ENCODE measurements at regions not wholly inside any gene's neighbourhood (a gene's known extent, or its start where the extent isn't known, plus 50 kb on each side); places are given as distances from the start of the nearest gene placed in this dataset.

DNA sequence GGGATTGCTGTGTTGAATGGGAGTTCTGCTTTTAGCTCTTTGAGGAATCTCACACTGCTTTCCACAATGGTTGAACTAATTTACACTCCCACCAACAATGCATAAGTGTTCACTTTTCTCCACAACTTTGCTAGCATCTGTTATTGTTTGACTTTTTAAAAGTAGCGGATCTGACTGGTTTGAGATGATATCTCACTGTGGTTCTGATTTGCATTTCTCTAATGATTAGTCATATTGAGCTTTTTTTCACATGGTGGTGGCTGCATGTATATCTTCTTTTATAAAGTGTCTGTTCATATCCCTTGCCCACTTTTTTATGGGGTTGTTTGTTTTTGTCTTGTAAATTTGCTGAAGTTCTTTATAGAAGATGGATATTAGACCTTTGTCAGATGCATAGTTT lies 588.3 kb upstream of the ADGRB3 start:
- H3K4me3 ChIP-seq (ENCODE audit: low read depth, low read length), result no peak overlapping the region
- no peak overlapping the region for H3K9ac ChIP-seq (ENCODE audit: low read depth, low read length)
- H3K27me3 ChIP-seq (ENCODE audit: control insufficient read depth, insufficient read depth, low read length), result no peaks in the 10 kb centered on the region
- peaks cover 3% of the 10 kb centered on the region; the same call in 1 of the 2 replicates for H3K9me3 ChIP-seq (ENCODE audit: control insufficient read depth, insufficient read depth, low read length)
- H3K4me1 ChIP-seq (ENCODE audit: control insufficient read depth, insufficient read depth, low read length), result peaks cover 12% of the 10 kb centered on the region
- no peaks in the 10 kb centered on the region for H3K36me3 ChIP-seq (ENCODE audit: control insufficient read depth, insufficient read depth, low read length)
- no peak overlapping the region for H3K27ac ChIP-seq (ENCODE audit: low read depth, low read length)

DNA sequence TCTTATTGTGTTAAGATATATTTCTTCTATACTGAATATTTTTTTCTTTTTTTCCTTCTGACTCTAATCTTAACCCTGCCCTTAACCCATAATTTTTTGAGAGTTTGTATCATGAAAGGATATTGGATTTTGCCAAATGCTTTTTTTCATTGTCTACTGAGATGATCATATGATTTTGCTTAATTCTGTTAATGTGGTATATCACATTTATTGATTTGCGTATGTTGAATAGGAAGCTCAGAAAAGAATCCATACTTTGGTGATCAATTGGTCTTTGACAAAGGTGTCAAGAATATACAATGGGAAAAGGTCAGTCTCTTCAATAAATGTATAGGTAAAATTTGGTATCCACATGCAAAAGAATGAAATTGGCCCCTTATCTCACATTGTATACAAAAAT lies 588.8 kb upstream of the ADGRB3 start:
- H3K4me3 ChIP-seq (ENCODE audit: low read depth, low read length), result no peak overlapping the region
- H3K27ac ChIP-seq (ENCODE audit: low read depth, low read length), result no peak overlapping the region
- H3K27me3 ChIP-seq (ENCODE audit: control insufficient read depth, insufficient read depth, low read length), result no peaks in the 10 kb centered on the region
- no peak overlapping the region for H3K9ac ChIP-seq (ENCODE audit: low read depth, low read length)
- H3K9me3 ChIP-seq (ENCODE audit: control insufficient read depth, insufficient read depth, low read length), result peaks cover 3% of the 10 kb centered on the region; the same call in 1 of the 2 replicates
- no peaks in the 10 kb centered on the region for H3K36me3 ChIP-seq (ENCODE audit: control insufficient read depth, insufficient read depth, low read length)
- H3K4me1 ChIP-seq (ENCODE audit: control insufficient read depth, insufficient read depth, low read length), result peaks cover 17% of the 10 kb centered on the region

DNA sequence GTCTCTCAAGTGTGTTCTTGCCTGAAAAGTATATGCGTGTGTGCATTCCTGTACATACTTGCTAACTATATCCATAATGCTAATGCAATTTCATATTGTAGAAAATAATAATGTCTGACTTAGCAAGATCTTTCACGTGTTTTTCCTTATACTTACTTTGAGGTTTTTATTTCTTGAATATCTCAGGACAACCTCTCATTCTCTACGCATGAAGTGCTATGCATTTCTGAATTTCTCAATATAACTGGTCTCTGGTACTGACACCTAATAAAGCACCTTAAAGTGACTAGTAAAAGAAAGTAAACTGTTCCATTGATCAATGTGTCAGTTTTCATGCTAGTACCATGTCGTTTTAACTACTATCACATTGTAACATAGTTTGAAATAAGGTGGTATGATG lies 589.9 kb upstream of the ADGRB3 start:
- H3K4me1 ChIP-seq (ENCODE audit: control insufficient read depth, insufficient read depth, low read length), result peaks cover 28% of the 10 kb centered on the region
- no peaks in the 10 kb centered on the region for H3K36me3 ChIP-seq (ENCODE audit: control insufficient read depth, insufficient read depth, low read length)
- no peak overlapping the region for H3K27ac ChIP-seq (ENCODE audit: low read depth, low read length)
- peaks cover 3% of the 10 kb centered on the region; the same call in 1 of the 2 replicates for H3K9me3 ChIP-seq (ENCODE audit: control insufficient read depth, insufficient read depth, low read length)
- H3K27me3 ChIP-seq (ENCODE audit: control insufficient read depth, insufficient read depth, low read length), result no peaks in the 10 kb centered on the region
- H3K4me3 ChIP-seq (ENCODE audit: low read depth, low read length), result no peak overlapping the region
- H3K9ac ChIP-seq (ENCODE audit: low read depth, low read length), result no peak overlapping the region

DNA sequence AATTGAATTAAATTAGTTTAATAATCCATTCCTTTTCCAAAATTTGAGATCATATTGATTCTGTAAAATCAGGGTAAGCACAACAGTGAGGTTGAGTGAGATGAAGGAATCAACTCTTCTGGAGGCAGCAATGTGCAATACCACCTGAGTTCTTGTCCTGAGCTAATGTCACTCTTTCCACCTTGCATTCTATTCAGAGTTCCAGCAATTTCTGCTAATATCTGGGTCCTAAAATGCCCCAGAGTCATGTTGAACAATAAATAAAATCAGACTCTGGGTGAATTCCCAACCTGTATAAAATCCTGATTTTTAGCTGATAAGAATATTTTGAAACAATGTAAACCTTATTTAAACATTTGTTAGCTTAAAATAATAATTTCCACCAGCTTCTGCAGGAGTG lies 590.8 kb upstream of the ADGRB3 start:
- Histone ChIP-seq H3K36me3 (ENCODE audit: control insufficient read depth, insufficient read depth, low read length) (no peaks in the 10 kb centered on the region), H3K27me3 (ENCODE audit: control insufficient read depth, insufficient read depth, low read length) (no peaks in the 10 kb centered on the region), H3K4me1 (ENCODE audit: control insufficient read depth, insufficient read depth, low read length) (peaks cover 37% of the 10 kb centered on the region), H3K4me3 (ENCODE audit: low read depth, low read length) (no peak overlapping the region), H3K9me3 (ENCODE audit: control insufficient read depth, insufficient read depth, low read length) (peaks cover 3% of the 10 kb centered on the region; the same call in 1 of the 2 replicates), H3K27ac (ENCODE audit: low read depth, low read length) (no peak overlapping the region), H3K9ac (ENCODE audit: low read depth, low read length) (no peak overlapping the region)

DNA sequence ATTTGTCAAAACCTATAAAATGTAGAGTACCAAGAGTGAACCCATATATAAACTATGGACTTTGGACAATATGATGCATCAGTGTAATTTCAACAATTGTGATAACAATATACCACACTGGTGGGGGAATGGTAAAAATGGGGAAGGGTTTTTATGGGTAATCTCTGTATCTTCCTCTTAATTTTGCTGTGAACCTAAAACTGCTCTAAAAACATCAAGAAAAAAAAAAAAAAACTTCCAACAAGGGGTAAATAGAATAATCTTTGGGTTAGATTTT lies 592.0 kb upstream of the ADGRB3 start:
- Histone ChIP-seq H3K4me1 (ENCODE audit: control insufficient read depth, insufficient read depth, low read length) (peaks cover 46% of the 10 kb centered on the region), H3K9ac (ENCODE audit: low read depth, low read length) (no peak overlapping the region), H3K27ac (ENCODE audit: low read depth, low read length) (no peak overlapping the region), H3K9me3 (ENCODE audit: control insufficient read depth, insufficient read depth, low read length) (peaks cover 5% of the 10 kb centered on the region; the same call in 1 of the 2 replicates), H3K36me3 (ENCODE audit: control insufficient read depth, insufficient read depth, low read length) (no peaks in the 10 kb centered on the region), H3K4me3 (ENCODE audit: low read depth, low read length) (no peak overlapping the region), H3K27me3 (ENCODE audit: control insufficient read depth, insufficient read depth, low read length) (no peaks in the 10 kb centered on the region)

DNA sequence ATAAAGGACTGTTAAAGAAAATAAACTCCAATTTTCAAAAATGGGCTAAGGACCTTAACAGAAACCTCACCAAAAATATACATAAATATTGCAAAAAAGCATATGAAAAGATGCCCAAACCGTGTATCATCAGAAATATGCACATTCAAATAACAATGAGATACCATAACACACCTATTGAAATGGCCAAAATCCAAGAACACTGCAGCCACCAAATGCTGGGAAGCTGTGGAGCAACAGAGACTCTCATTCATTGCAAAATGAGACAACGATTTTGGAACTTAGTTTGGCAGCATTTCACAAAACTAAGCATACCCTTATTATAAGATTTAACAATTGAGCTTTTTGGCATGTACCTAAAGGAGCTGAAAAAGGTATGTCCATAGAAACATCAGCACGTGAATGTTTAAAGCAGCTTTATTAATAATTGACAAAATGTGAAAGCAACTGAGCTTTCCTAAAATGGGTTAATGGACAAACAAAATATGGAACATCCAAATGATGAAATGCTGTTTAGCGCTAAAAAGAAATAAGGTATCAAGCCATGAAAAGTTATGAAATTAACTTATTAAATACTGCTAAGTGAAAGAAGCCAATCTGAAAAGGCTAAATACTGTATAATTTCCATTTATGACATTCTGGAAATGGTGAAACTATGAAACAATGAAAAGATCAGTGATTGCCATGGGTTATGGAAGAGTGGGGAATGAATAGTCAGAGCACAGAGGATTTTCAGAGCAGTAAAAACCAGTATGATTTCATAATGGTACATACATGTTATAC lies 592.6 kb upstream of the ADGRB3 start:
- Histone ChIP-seq H3K27me3 (ENCODE audit: control insufficient read depth, insufficient read depth, low read length) (no peaks in the 10 kb centered on the region), H3K36me3 (ENCODE audit: control insufficient read depth, insufficient read depth, low read length) (no peaks in the 10 kb centered on the region), H3K9ac (ENCODE audit: low read depth, low read length) (no peak overlapping the region), H3K27ac (ENCODE audit: low read depth, low read length) (no peak overlapping the region), H3K4me3 (ENCODE audit: low read depth, low read length) (no peak overlapping the region), H3K9me3 (ENCODE audit: control insufficient read depth, insufficient read depth, low read length) (peaks cover 7% of the 10 kb centered on the region; the same call in 1 of the 2 replicates), H3K4me1 (ENCODE audit: control insufficient read depth, insufficient read depth, low read length) (peaks cover 46% of the 10 kb centered on the region)

DNA sequence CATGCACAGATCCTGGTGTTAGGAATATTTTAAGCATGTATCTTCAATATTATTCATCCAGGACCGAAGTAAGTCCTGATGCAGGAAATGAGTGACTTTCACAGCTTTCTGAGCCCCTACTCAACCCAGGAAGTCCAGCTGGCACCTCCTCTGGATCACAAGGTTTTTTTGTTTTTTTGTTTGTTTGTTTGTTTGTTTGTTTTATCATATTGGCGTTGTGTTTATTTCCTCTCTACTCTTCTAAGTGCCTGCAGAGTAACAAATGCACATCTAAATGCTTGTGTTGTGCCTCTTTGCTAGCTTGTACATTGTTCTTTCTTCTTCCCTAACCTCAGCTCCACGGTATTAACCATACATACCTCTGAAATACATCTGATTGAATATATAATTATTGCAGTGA lies 594.3 kb upstream of the ADGRB3 start:
- Histone ChIP-seq H3K4me1 (ENCODE audit: control insufficient read depth, insufficient read depth, low read length) (peaks cover 50% of the 10 kb centered on the region), H3K9me3 (ENCODE audit: control insufficient read depth, insufficient read depth, low read length) (peaks cover 11% of the 10 kb centered on the region; the same call in 1 of the 2 replicates), H3K9ac (ENCODE audit: low read depth, low read length) (peak overlapping the region; percentile 62), H3K36me3 (ENCODE audit: control insufficient read depth, insufficient read depth, low read length) (no peaks in the 10 kb centered on the region), H3K27ac (ENCODE audit: low read depth, low read length) (peak overlapping the region; percentile 92), H3K27me3 (ENCODE audit: control insufficient read depth, insufficient read depth, low read length) (no peaks in the 10 kb centered on the region), H3K4me3 (ENCODE audit: low read depth, low read length) (peak overlapping the region; percentile 35; the same call in 1 of the 2 replicates)

DNA sequence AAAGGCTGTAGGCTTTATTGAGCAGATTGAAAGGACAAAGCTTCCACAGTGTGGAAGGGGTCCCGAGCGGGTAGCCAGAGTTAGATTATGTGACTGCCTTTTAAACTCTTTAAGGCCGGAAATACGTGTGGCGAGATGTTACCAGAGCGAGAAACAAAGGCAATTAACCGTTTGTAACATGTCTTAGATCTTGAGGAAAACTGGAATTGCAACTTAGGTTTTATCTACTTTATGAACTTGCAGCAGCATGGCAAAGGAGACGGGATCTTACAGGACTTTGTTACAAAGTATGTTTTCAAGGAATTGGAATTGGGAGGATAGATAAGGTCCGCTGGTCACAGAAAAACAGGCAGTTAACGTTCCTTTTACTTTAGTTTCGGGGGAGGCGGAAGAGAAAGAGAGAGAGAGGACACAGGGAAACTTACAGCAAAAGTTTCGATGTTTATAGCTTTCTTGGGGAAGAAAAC lies 594.7 kb upstream of the ADGRB3 start:
- Histone ChIP-seq H3K36me3 (ENCODE audit: control insufficient read depth, insufficient read depth, low read length) (no peaks in the 10 kb centered on the region), H3K4me1 (ENCODE audit: control insufficient read depth, insufficient read depth, low read length) (peaks cover 50% of the 10 kb centered on the region), H3K9ac (ENCODE audit: low read depth, low read length) (peak overlapping the region; percentile 62), H3K27ac (ENCODE audit: low read depth, low read length) (peak overlapping the region; percentile 92), H3K27me3 (ENCODE audit: control insufficient read depth, insufficient read depth, low read length) (no peaks in the 10 kb centered on the region), H3K9me3 (ENCODE audit: control insufficient read depth, insufficient read depth, low read length) (peaks cover 11% of the 10 kb centered on the region; the same call in 1 of the 2 replicates), H3K4me3 (ENCODE audit: low read depth, low read length) (peak overlapping the region; percentile 45)

DNA sequence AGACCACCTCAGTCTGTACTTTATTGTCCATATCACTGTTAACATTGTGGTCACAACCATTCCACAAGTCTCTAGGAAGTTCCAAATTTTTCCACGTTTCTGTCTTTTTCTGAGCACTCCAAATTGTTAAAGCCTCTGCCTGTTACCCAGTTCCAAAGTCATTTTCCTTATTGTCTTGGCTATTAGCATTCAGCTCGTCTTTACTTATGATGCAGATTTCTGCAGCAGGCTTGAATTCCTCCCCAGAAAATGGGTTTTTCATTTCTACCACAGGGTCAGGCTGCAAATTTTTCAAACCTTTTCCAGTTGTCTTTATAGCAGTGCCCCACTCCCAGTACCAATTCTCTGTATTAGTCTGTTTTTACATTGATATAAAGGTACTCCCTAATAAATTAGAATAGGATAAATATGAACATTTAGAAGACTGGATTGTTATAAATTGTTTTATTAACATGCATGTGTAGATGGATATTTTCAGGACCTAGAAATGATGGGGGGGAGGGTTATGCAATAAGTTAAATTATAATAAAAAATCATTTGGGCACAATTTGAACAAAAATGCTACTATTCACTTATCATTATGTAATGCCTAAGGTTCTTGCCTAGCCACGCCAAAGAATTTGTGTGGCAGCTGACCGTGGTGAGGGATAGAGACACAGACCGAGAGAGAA lies 595.3 kb upstream of the ADGRB3 start:
- H3K9ac ChIP-seq (ENCODE audit: low read depth, low read length), result peak overlapping the region; percentile 62

DNA sequence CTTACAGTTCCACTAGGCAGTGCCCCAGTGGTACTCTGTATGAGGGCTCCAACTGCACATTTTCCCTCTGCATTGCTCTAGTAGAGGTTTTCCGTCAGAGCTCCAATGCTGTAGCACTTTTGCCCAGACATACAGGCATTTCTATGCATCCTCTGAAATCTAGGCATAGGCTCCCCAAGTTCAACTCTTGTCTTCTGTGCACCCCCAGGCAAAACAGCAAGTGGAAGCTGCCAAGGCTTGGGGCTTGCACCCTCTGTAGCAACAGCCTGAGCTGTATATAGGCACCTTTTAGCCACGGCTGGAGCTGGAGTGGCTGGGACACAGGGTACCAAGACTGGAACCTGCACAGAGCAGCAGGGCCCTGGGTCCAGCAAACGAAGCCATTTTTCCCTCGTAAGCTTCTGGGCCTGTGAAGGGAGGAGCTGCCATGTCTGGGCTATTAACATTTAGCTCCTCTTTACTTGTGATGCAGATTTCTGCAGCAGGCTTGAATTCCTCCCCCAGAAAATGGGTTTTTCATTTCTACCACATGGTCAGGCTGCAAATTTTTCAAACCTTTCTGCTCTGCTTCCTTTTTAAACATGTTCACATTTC lies 596.2 kb upstream of the ADGRB3 start:
- Histone ChIP-seq H3K9ac (ENCODE audit: low read depth, low read length) (peak overlapping the region; percentile 62), H3K27ac (ENCODE audit: low read depth, low read length) (peak overlapping the region; percentile 92), H3K4me1 (ENCODE audit: control insufficient read depth, insufficient read depth, low read length) (peaks cover 50% of the 10 kb centered on the region), H3K36me3 (ENCODE audit: control insufficient read depth, insufficient read depth, low read length) (no peaks in the 10 kb centered on the region), H3K9me3 (ENCODE audit: control insufficient read depth, insufficient read depth, low read length) (peaks cover 20% of the 10 kb centered on the region; the same call in 1 of the 2 replicates), H3K27me3 (ENCODE audit: control insufficient read depth, insufficient read depth, low read length) (no peaks in the 10 kb centered on the region), H3K4me3 (ENCODE audit: low read depth, low read length) (peak overlapping the region; percentile 45)

More for the DNA sequence above, 595.3 kb upstream of the ADGRB3 start:
- peak overlapping the region; percentile 45 for H3K4me3 ChIP-seq (ENCODE audit: low read depth, low read length)
- no peaks in the 10 kb centered on the region for H3K27me3 ChIP-seq (ENCODE audit: control insufficient read depth, insufficient read depth, low read length)
- H3K36me3 ChIP-seq (ENCODE audit: control insufficient read depth, insufficient read depth, low read length), result no peaks in the 10 kb centered on the region
- H3K9me3 ChIP-seq (ENCODE audit: control insufficient read depth, insufficient read depth, low read length), result peaks cover 16% of the 10 kb centered on the region; the same call in 1 of the 2 replicates
- H3K27ac ChIP-seq (ENCODE audit: low read depth, low read length), result peak overlapping the region; percentile 92
- peaks cover 50% of the 10 kb centered on the region for H3K4me1 ChIP-seq (ENCODE audit: control insufficient read depth, insufficient read depth, low read length)

DNA sequence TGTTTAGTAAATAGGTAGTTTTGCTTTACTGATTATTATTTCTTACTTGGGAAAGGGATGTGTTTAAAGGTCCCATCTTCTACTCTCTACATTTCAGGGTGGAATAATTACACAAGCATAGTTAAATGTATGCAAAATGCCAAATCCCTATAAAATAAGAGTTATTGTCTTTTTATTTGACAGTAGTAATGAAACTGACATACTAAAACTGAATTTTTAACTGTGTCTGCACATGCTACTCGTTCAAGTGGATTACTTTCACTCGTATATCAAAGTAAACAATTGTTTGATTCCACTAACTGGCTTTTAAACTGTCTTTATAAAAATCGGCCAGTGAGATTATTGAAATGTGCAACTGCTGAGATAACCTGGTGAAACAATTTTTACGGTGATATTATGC lies 602.9 kb upstream of the ADGRB3 start:
- no peak overlapping the region for H3K4me3 ChIP-seq (ENCODE audit: low read depth, low read length)
- H3K4me1 ChIP-seq (ENCODE audit: control insufficient read depth, insufficient read depth, low read length), result peaks cover 3% of the 10 kb centered on the region; the same call in 1 of the 2 replicates
- no peaks in the 10 kb centered on the region for H3K27me3 ChIP-seq (ENCODE audit: control insufficient read depth, insufficient read depth, low read length)
- peaks cover 12% of the 10 kb centered on the region; the same call in 1 of the 2 replicates for H3K9me3 ChIP-seq (ENCODE audit: control insufficient read depth, insufficient read depth, low read length)
- no peaks in the 10 kb centered on the region for H3K36me3 ChIP-seq (ENCODE audit: control insufficient read depth, insufficient read depth, low read length)
- H3K9ac ChIP-seq (ENCODE audit: low read depth, low read length), result no peak overlapping the region
- no peak overlapping the region for H3K27ac ChIP-seq (ENCODE audit: low read depth, low read length)
